ENCODE measurements at regions not wholly inside any gene's neighbourhood (a gene's known extent, or its start where the extent isn't known, plus 50 kb on each side); places are given as distances from the start of the nearest gene placed in this dataset.

GRCh38 chr22:27454807-27455450 is 346.6 kb downstream of the MN1 start:
- Histone ChIP-seq H3K36me3 (ENCODE audit: control insufficient read depth, insufficient read depth, low read length) (no peaks in the 10 kb centered on the region), H3K27me3 (replicated peaks; ENCODE audit: control insufficient read depth, insufficient read depth, low read length) (no peaks in the 10 kb centered on the region), H3K4me3 (replicated peaks; ENCODE audit: low read depth, low read length) (no peak overlapping the region)
- TF ChIP-seq CTCF (IDR thresholded peaks at IDR 0.05; ENCODE audit: insufficient read depth, low read length, poor library complexity, severe bottlenecking), result no peak
- no peak for DNase-seq (ENCODE audit: extremely low read depth, insufficient read length)

GRCh38 chr22:27455526-27455925 is 346.0 kb downstream of the MN1 start:
- TF ChIP-seq CTCF (IDR thresholded peaks at IDR 0.05; ENCODE audit: insufficient read depth, low read length, poor library complexity, severe bottlenecking), result no peak
- Histone ChIP-seq H3K36me3 (ENCODE audit: control insufficient read depth, insufficient read depth, low read length) (no peaks in the 10 kb centered on the region), H3K4me3 (replicated peaks; ENCODE audit: low read depth, low read length) (no peak overlapping the region), H3K27me3 (replicated peaks; ENCODE audit: control insufficient read depth, insufficient read depth, low read length) (no peaks in the 10 kb centered on the region; the same call in 1 of the 2 replicates)
- no peak for DNase-seq (ENCODE audit: extremely low read depth, insufficient read length)

- no peak for TF ChIP-seq CTCF (IDR thresholded peaks at IDR 0.05; ENCODE audit: insufficient read depth, low read length, poor library complexity, severe bottlenecking)
- H3K27me3 ChIP-seq (replicated peaks; ENCODE audit: control insufficient read depth, insufficient read depth, low read length), result no peaks in the 10 kb centered on the region; the same call in 1 of the 2 replicates
- H3K36me3 ChIP-seq (ENCODE audit: control insufficient read depth, insufficient read depth, low read length), result no peaks in the 10 kb centered on the region
- DNase-seq (ENCODE audit: extremely low read depth, insufficient read length), result no peak
- no peak overlapping the region for H3K4me3 ChIP-seq (replicated peaks; ENCODE audit: low read depth, low read length)
Measured at GRCh38 chr22:27456696-27457503, 344.7 kb downstream of the MN1 start.

GRCh38 chr22:27459999-27460398 is 341.6 kb downstream of the MN1 start:
- Histone ChIP-seq H3K4me3 (replicated peaks; ENCODE audit: low read depth, low read length) (no peak overlapping the region), H3K27me3 (replicated peaks; ENCODE audit: control insufficient read depth, insufficient read depth, low read length) (no peaks in the 10 kb centered on the region; the same call in 1 of the 2 replicates), H3K36me3 (ENCODE audit: control insufficient read depth, insufficient read depth, low read length) (no peaks in the 10 kb centered on the region)
- DNase-seq (ENCODE audit: extremely low read depth, insufficient read length), result no peak
- TF ChIP-seq CTCF (IDR thresholded peaks at IDR 0.05; ENCODE audit: insufficient read depth, low read length, poor library complexity, severe bottlenecking), result no peak

GRCh38 chr22:27460591-27461347 is 340.8 kb downstream of the MN1 start:
- H3K27me3 ChIP-seq (replicated peaks; ENCODE audit: control insufficient read depth, insufficient read depth, low read length), result no peaks in the 10 kb centered on the region; the same call in 1 of the 2 replicates
- DNase-seq (ENCODE audit: extremely low read depth, insufficient read length), result no peak
- no peak overlapping the region for H3K4me3 ChIP-seq (replicated peaks; ENCODE audit: low read depth, low read length)
- TF ChIP-seq CTCF (IDR thresholded peaks at IDR 0.05; ENCODE audit: insufficient read depth, low read length, poor library complexity, severe bottlenecking), result no peak
- no peaks in the 10 kb centered on the region for H3K36me3 ChIP-seq (ENCODE audit: control insufficient read depth, insufficient read depth, low read length)

Measured in GM06990 (cell line).